Femur (tissue), 1 donor: ENCODE measurements at regions not wholly inside any gene's neighbourhood (a gene's known extent, or its start where the extent isn't known, plus 50 kb on each side); places are given as distances from the start of the nearest gene placed in this dataset.
"Not testable (repeated sequence)": the region's sequence is repeated elsewhere in the genome, so short reads cannot be mapped to it uniquely, and the experiment has no call there.

Experiments used
- DNase-seq: peaks from one replicate; pipeline ENCODE4 v3.0.0-alpha.2; 2017

GRCh38 chr9:17846948-17847655 lies 268.2 kb downstream of the SH3GL2 start:
- no peak for DNase-seq

- no peak for DNase-seq
Measured at GRCh38 chr9:17847908-17848307, 269.0 kb downstream of the SH3GL2 start.

- no peak for DNase-seq
Measured at GRCh38 chr9:17852108-17852507, 273.2 kb downstream of the SH3GL2 start.

GRCh38 chr9:17854487-17854886 lies 275.6 kb downstream of the SH3GL2 start:
- DNase-seq, result no peak

- no peak for DNase-seq
Measured at GRCh38 chr9:17856995-17857394, 278.1 kb downstream of the SH3GL2 start.

- no peak for DNase-seq
Measured at GRCh38 chr9:17859228-17859627, 280.4 kb downstream of the SH3GL2 start.

GRCh38 chr9:17859987-17860386 lies 281.1 kb downstream of the SH3GL2 start:
- no peak for DNase-seq

GRCh38 chr9:17862101-17862500 lies 283.2 kb downstream of the SH3GL2 start:
- DNase-seq, result peak; percentile 43

GRCh38 chr9:17862629-17863028 lies 283.8 kb downstream of the SH3GL2 start:
- DNase-seq, result no peak

- no peak for DNase-seq
Measured at GRCh38 chr9:17863213-17863883, 284.5 kb downstream of the SH3GL2 start.

GRCh38 chr9:17863924-17864323 lies 285.1 kb downstream of the SH3GL2 start:
- DNase-seq, result no peak

- DNase-seq, result no peak
Measured at GRCh38 chr9:17864951-17865350, 286.1 kb downstream of the SH3GL2 start.

- peak; percentile 40 for DNase-seq
Measured at GRCh38 chr9:17865881-17866280, 287.0 kb downstream of the SH3GL2 start.

GRCh38 chr9:17870722-17871121 lies 291.9 kb downstream of the SH3GL2 start:
- no peak for DNase-seq

GRCh38 chr9:17871213-17871890 lies 292.5 kb downstream of the SH3GL2 start:
- no peak for DNase-seq

GRCh38 chr9:17875886-17876285 lies 297.0 kb downstream of the SH3GL2 start:
- no peak for DNase-seq

GRCh38 chr9:17876687-17877086 lies 297.8 kb downstream of the SH3GL2 start:
- no peak for DNase-seq

GRCh38 chr9:17878810-17879370 lies 300.0 kb downstream of the SH3GL2 start:
- DNase-seq, result no peak

GRCh38 chr9:17881371-17881770 lies 302.5 kb downstream of the SH3GL2 start:
- DNase-seq, result no peak

- no peak for DNase-seq
Measured at GRCh38 chr9:17882688-17883594, 304.1 kb downstream of the SH3GL2 start.

- DNase-seq, result peak; percentile 24
Measured at GRCh38 chr9:17888066-17888465, 309.2 kb downstream of the SH3GL2 start.

GRCh38 chr9:17888964-17889363 lies 310.1 kb downstream of the SH3GL2 start:
- DNase-seq, result not testable (repeated sequence)
